GM21367 (cell line): ENCODE measurements at regions not wholly inside any gene's neighbourhood (a gene's known extent, or its start where the extent isn't known, plus 50 kb on each side); places are given as distances from the start of the nearest gene placed in this dataset.
"Not testable (repeated sequence)": the region's sequence is repeated elsewhere in the genome, so short reads cannot be mapped to it uniquely, and the experiment has no call there.

Source experiments
- ATAC-seq: cut with Tn5 transposase; IDR thresholded peaks from one replicate; pipeline ENCODE4 v1.9.1; 2021; ENCODE audit not compliant: unreplicated experiment

GRCh38 chr2:122051659-122052058 lies 296.2 kb downstream of the TSN start:
- ATAC-seq: not testable (repeated sequence)

GRCh38 chr2:122055521-122055931 lies 300.1 kb downstream of the TSN start:
- ATAC-seq: no peak

GRCh38 chr2:122056853-122057252 lies 301.4 kb downstream of the TSN start:
- no peak for ATAC-seq

- ATAC-seq: no peak
Measured at GRCh38 chr2:122061206-122061605, 305.8 kb downstream of the TSN start.

- ATAC-seq: no peak
Measured at GRCh38 chr2:122061831-122062230, 306.4 kb downstream of the TSN start.

GRCh38 chr2:122062506-122062905 lies 307.1 kb downstream of the TSN start:
- ATAC-seq: no peak

GRCh38 chr2:122063716-122064115 lies 308.3 kb downstream of the TSN start:
- ATAC-seq: no peak

GRCh38 chr2:122070241-122070731 lies 314.8 kb downstream of the TSN start:
- ATAC-seq: no peak

GRCh38 chr2:122072666-122073065 lies 317.2 kb downstream of the TSN start:
- ATAC-seq: no peak

GRCh38 chr2:122074201-122074600 lies 318.8 kb downstream of the TSN start:
- ATAC-seq: no peak

- ATAC-seq: no peak
Measured at GRCh38 chr2:122075381-122075780, 319.9 kb downstream of the TSN start.

- no peak for ATAC-seq
Measured at GRCh38 chr2:122077114-122077513, 321.7 kb downstream of the TSN start.

GRCh38 chr2:122077771-122078170 lies 322.3 kb downstream of the TSN start:
- no peak for ATAC-seq

- ATAC-seq: no peak
Measured at GRCh38 chr2:122078451-122078850, 323.0 kb downstream of the TSN start.

GRCh38 chr2:122079844-122080243 lies 324.4 kb downstream of the TSN start:
- ATAC-seq: no peak

- no peak for ATAC-seq
Measured at GRCh38 chr2:122080316-122080715, 324.9 kb downstream of the TSN start.

GRCh38 chr2:122080871-122081270 lies 325.4 kb downstream of the TSN start:
- no peak for ATAC-seq

GRCh38 chr2:122081751-122082150 lies 326.3 kb downstream of the TSN start:
- ATAC-seq: no peak

- no peak for ATAC-seq
Measured at GRCh38 chr2:122083256-122084048, 328.0 kb downstream of the TSN start.

- not testable (repeated sequence) for ATAC-seq
Measured at GRCh38 chr2:122085672-122086071, 330.2 kb downstream of the TSN start.

- no peak for ATAC-seq
Measured at GRCh38 chr2:122094557-122094956, 339.1 kb downstream of the TSN start.

GRCh38 chr2:122096761-122097160 lies 341.3 kb downstream of the TSN start:
- ATAC-seq: no peak

GRCh38 chr2:122098306-122098705 lies 342.9 kb downstream of the TSN start:
- ATAC-seq: no peak
